Breast epithelium (tissue), 4 donors: ENCODE measurements at regions not wholly inside any gene's neighbourhood (a gene's known extent, or its start where the extent isn't known, plus 50 kb on each side); places are given as distances from the start of the nearest gene placed in this dataset.

Experiments used
- DNase-seq, 2 donors: peaks; one replicate each; pipeline ENCODE4 v3.0.0-alpha.2; 2019; ENCODE audit warnings: low spot score in 2 of 2
- H3K27ac ChIP-seq, 2 donors: fragments of 200-600 bp; sonication (generic) in 1 of 2; one replicate each; pipeline ENCODE4 v1.5.1; 2016 to 2019; ENCODE audit warnings: mild to moderate bottlenecking in 1 of 2
- H3K27me3 ChIP-seq, 2 donors: fragments of 200-600 bp; sonication (generic) in 1 of 2; one replicate each; pipeline versions ENCODE4 v1.5.1 to v1.6.0; 2017 to 2019; ENCODE audit warnings: control low read depth in 1 of 2, mild to moderate bottlenecking in 1 of 2
- H3K36me3 ChIP-seq: fragments of 200-600 bp; one replicate; pipeline ENCODE4 v1.5.1; 2019
- H3K4me1 ChIP-seq, 2 donors: fragments of 200-600 bp; sonication (generic); one replicate each; pipeline ENCODE4 v1.5.1; 2016 to 2019; ENCODE audit warnings: control low read depth in 1 of 2
- H3K4me3 ChIP-seq, 3 donors: fragments of 200-600 bp; sonication (generic); 1 replicate in 2 of 3; 2 replicates in 1 of 3; pipeline ENCODE4 v1.5.1; 2016 to 2019; ENCODE audit warnings: mild to moderate bottlenecking in 3 of 3, moderate library complexity in 2 of 3
- H3K9me3 ChIP-seq, 2 donors: fragments of 200-600 bp; sonication (generic) in 1 of 2; one replicate each; pipeline ENCODE4 v1.5.1; 2016 to 2019; ENCODE audit warnings: control low read depth in 1 of 2
- CTCF ChIP-seq, 3 donors: fragments of 450-650 bp; IDR thresholded peaks; one replicate each; pipeline ENCODE4 v1.5.1; 2016 to 2017; ENCODE audit warnings: antibody characterized with exemption in 3 of 3, mild to moderate bottlenecking in 3 of 3, moderate library complexity in 3 of 3
- POLR2A ChIP-seq: fragments of 450-650 bp; IDR thresholded peaks from one replicate; pipeline ENCODE4 v1.6.1; 2016; ENCODE audit warnings: antibody characterized with exemption, mild to moderate bottlenecking, moderate library complexity
- POLR2AphosphoS5 ChIP-seq, 3 donors: sonication (generic); formaldehyde crosslinking; IDR thresholded peaks; one replicate each; pipeline ENCODE4 v1.6.1; 2017; ENCODE audit warnings: antibody characterized with exemption in 3 of 3
- intact Hi-C: fragments of 100-400 bp; cut with DNase I; formaldehyde crosslinking; loops from one replicate; pipeline ENCODE4 v1.15.1; 2023; ENCODE audit warnings: low total_unique reads

- no peaks in the 10 kb centered on the region for H3K9me3 ChIP-seq
- intact Hi-C loops = no loop called here
- no peaks in the 10 kb centered on the region for H3K27me3 ChIP-seq
- no peak overlapping the region for H3K4me3 ChIP-seq
- TF ChIP-seq POLR2A (no peak), POLR2AphosphoS5 (IDR thresholded peaks at IDR 0.05) (no peak), CTCF (IDR thresholded peaks at IDR 0.05) (no peak)
- H3K27ac ChIP-seq = no peak overlapping the region
- no peak for DNase-seq
- H3K36me3 ChIP-seq = no peaks in the 10 kb centered on the region
- no peaks in the 10 kb centered on the region for H3K4me1 ChIP-seq
Observed at GRCh38 chr1:87418048-87418447, 89.4 kb downstream of the LMO4 start.

- Histone ChIP-seq H3K4me1 (no peaks in the 10 kb centered on the region), H3K4me3 (no peak overlapping the region), H3K27me3 (no peaks in the 10 kb centered on the region), H3K27ac (no peak overlapping the region), H3K36me3 (no peaks in the 10 kb centered on the region), H3K9me3 (no peaks in the 10 kb centered on the region)
- intact Hi-C loops = no loop called here
- TF ChIP-seq POLR2AphosphoS5 (IDR thresholded peaks at IDR 0.05) = no peak
- no peak for TF ChIP-seq POLR2A
- TF ChIP-seq CTCF (IDR thresholded peaks at IDR 0.05) = no peak
- no peak for DNase-seq
Observed at GRCh38 chr1:87421809-87422208, 93.1 kb downstream of the LMO4 start.

- Histone ChIP-seq H3K36me3 (no peaks in the 10 kb centered on the region), H3K4me3 (no peak overlapping the region), H3K27ac (no peak overlapping the region), H3K9me3 (no peaks in the 10 kb centered on the region), H3K4me1 (no peaks in the 10 kb centered on the region), H3K27me3 (no peaks in the 10 kb centered on the region)
- TF ChIP-seq POLR2AphosphoS5 (IDR thresholded peaks at IDR 0.05) (no peak), CTCF (IDR thresholded peaks at IDR 0.05) (no peak), POLR2A (no peak)
- no peak for DNase-seq
- intact Hi-C loops = no loop called here
Observed at GRCh38 chr1:87424541-87424940, 95.9 kb downstream of the LMO4 start.

- H3K4me1 ChIP-seq = no peaks in the 10 kb centered on the region
- no peak overlapping the region for H3K4me3 ChIP-seq
- DNase-seq = no peak
- H3K27me3 ChIP-seq = no peaks in the 10 kb centered on the region
- no peaks in the 10 kb centered on the region for H3K36me3 ChIP-seq
- intact Hi-C loops = no loop called here
- no peaks in the 10 kb centered on the region for H3K9me3 ChIP-seq
- H3K27ac ChIP-seq = no peak overlapping the region
- no peak for TF ChIP-seq POLR2AphosphoS5 (IDR thresholded peaks at IDR 0.05)
- no peak for TF ChIP-seq POLR2A
- TF ChIP-seq CTCF (IDR thresholded peaks at IDR 0.05) = no peak
Observed at GRCh38 chr1:87426463-87427249, 98.0 kb downstream of the LMO4 start.

GRCh38 chr1:87428367-87428766 lies 99.7 kb downstream of the LMO4 start:
- no peaks in the 10 kb centered on the region for H3K4me1 ChIP-seq
- no peaks in the 10 kb centered on the region for H3K9me3 ChIP-seq
- no peak overlapping the region for H3K4me3 ChIP-seq
- H3K27ac ChIP-seq = no peak overlapping the region
- no peak for DNase-seq
- H3K36me3 ChIP-seq = no peaks in the 10 kb centered on the region
- TF ChIP-seq CTCF (IDR thresholded peaks at IDR 0.05) (no peak), POLR2A (no peak), POLR2AphosphoS5 (IDR thresholded peaks at IDR 0.05) (no peak)
- intact Hi-C loops = no loop called here
- H3K27me3 ChIP-seq = no peaks in the 10 kb centered on the region
